Esophagus muscularis mucosa (tissue), 4 donors: ENCODE measurements at regions not wholly inside any gene's neighbourhood (a gene's known extent, or its start where the extent isn't known, plus 50 kb on each side); places are given as distances from the start of the nearest gene placed in this dataset.

Experiments
- DNase-seq: peaks from one replicate; pipeline ENCODE4 v3.0.0-alpha.2; 2017; ENCODE audit errors: extremely low spot score
- H3K27ac ChIP-seq, 4 donors: fragments of 200-600 bp; sonication (generic); replicated peaks in 1 of 4; 1 replicate in 3 of 4; 2 replicates in 1 of 4; pipeline ENCODE4 v1.5.1; 2016 to 2019; ENCODE audit warnings: mild to moderate bottlenecking in 1 of 4
- H3K27me3 ChIP-seq, 4 donors: fragments of 200-600 bp; sonication (generic); one replicate each; pipeline versions ENCODE4 v1.5.1 to v1.6.0; 2016 to 2019
- H3K36me3 ChIP-seq, 4 donors: fragments of 200-600 bp; sonication (generic); one replicate each; pipeline ENCODE4 v1.5.1; 2016 to 2019
- H3K4me1 ChIP-seq, 4 donors: fragments of 200-600 bp; sonication (generic); one replicate each; pipeline ENCODE4 v1.5.1; 2016 to 2019
- H3K4me3 ChIP-seq, 4 donors: fragments of 200-600 bp; sonication (generic); 1 replicate in 2 of 4; 2 replicates in 2 of 4; pipeline ENCODE4 v1.5.1; 2016 to 2019; ENCODE audit warnings: mild to moderate bottlenecking in 4 of 4, moderate library complexity in 1 of 4
- H3K9me3 ChIP-seq, 4 donors: fragments of 200-600 bp; sonication (generic); 1 replicate in 3 of 4; 2 replicates in 1 of 4; pipeline ENCODE4 v1.5.1; 2016 to 2019
- CTCF ChIP-seq, 3 experiments: fragments of 200-600 bp in 2 of 3; fragments of 450-650 bp in 1 of 3; sonication (generic) in 2 of 3; IDR thresholded peaks; one replicate each; pipeline ENCODE4 v1.5.1; 2017 to 2019; ENCODE audit warnings: antibody characterized with exemption in 3 of 3, mild to moderate bottlenecking in 2 of 3, moderate library complexity in 1 of 3
- EP300 ChIP-seq: sonication (generic); formaldehyde crosslinking; IDR thresholded peaks from one replicate; pipeline ENCODE4 v1.6.1; 2017; ENCODE audit warnings: antibody characterized with exemption
- POLR2A ChIP-seq: fragments of 450-650 bp; IDR thresholded peaks from one replicate; pipeline ENCODE4 v1.6.1; 2017; ENCODE audit warnings: antibody characterized with exemption, moderate library complexity, mild to moderate bottlenecking, low read depth
- POLR2AphosphoS5 ChIP-seq, 2 donors: sonication (generic); formaldehyde crosslinking; IDR thresholded peaks; one replicate each; pipeline ENCODE4 v1.6.1; 2017; ENCODE audit warnings: antibody characterized with exemption in 2 of 2
- WGBS: methylation state at CpG from one replicate; pipeline ENCODE4 v1.1.5; 2018; 5-methylcytosine and 5-hydroxymethylcytosine counted together
- intact Hi-C: fragments of 100-400 bp; cut with DNase I; formaldehyde crosslinking; loops from one replicate; pipeline ENCODE4 v1.15.1; 2023

GRCh38 chr3:126264952-126265351 is 84.6 kb upstream of the ALDH1L1 start:
- no peaks in the 10 kb centered on the region for H3K9me3 ChIP-seq
- H3K4me3 ChIP-seq = no peak overlapping the region
- intact Hi-C loops = no loop called here
- H3K27me3 ChIP-seq = no peaks in the 10 kb centered on the region
- H3K36me3 ChIP-seq = no peaks in the 10 kb centered on the region
- H3K27ac ChIP-seq = peak overlapping the region; percentile 90 to 97 (median 94)
- DNase-seq = no peak
- H3K4me1 ChIP-seq = peaks cover 45 to 75% (median 71%) of the 10 kb centered on the region in 4 donors
- WGBS = 72% methylated on average over 9 of the region's 12 CpGs
- TF ChIP-seq EP300 (no peak), POLR2AphosphoS5 (IDR thresholded peaks at IDR 0.05) (no peak), CTCF (IDR thresholded peaks at IDR 0.05) (no peak), POLR2A (no peak)

DNA sequence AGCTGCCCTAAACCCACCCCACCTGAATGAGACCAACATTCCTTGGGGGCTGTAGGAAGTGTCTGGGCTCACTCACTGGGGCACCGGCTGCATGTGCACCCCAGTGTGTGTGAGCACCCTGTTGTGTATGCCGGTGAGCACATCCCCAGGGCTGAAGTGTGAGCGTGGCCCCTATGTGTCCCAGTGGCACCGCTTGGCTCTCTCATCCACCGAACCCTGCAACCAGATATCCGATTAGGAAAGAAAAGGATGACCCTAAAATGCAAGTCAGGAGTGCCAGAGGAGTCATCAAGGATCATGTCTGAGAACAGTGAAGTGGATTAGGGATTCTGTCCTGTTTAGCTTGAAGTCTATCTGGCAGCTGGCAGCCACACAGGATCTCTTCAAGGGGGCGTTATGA is 84.0 kb upstream of the ALDH1L1 start:
- Histone ChIP-seq H3K4me1 (peaks cover 39 to 75% (median 71%) of the 10 kb centered on the region in 4 donors), H3K27me3 (no peaks in the 10 kb centered on the region), H3K4me3 (no peak overlapping the region), H3K27ac (peak overlapping the region; percentile 90 to 97 (median 94)), H3K36me3 (no peaks in the 10 kb centered on the region), H3K9me3 (no peaks in the 10 kb centered on the region)
- TF ChIP-seq POLR2AphosphoS5 (IDR thresholded peaks at IDR 0.05) (no peak), EP300 (no peak), POLR2A (no peak), CTCF (IDR thresholded peaks at IDR 0.05) (no peak)
- WGBS = 87% methylated on average over 4 of the region's 7 CpGs
- DNase-seq = no peak
- intact Hi-C loops = no loop called here

GRCh38 chr3:126263971-126264370 is 83.6 kb upstream of the ALDH1L1 start:
- Histone ChIP-seq H3K4me3 (no peak overlapping the region), H3K27ac (peak overlapping the region; percentile 90 to 97 (median 94)), H3K4me1 (peaks cover 35 to 73% (median 69%) of the 10 kb centered on the region in 4 donors), H3K36me3 (no peaks in the 10 kb centered on the region), H3K27me3 (no peaks in the 10 kb centered on the region), H3K9me3 (no peaks in the 10 kb centered on the region)
- intact Hi-C loops = no loop called here
- no peak for DNase-seq
- WGBS = 84% methylated on average over 2 of the region's 4 CpGs
- TF ChIP-seq POLR2AphosphoS5 (IDR thresholded peaks at IDR 0.05) (no peak), EP300 (no peak), CTCF (IDR thresholded peaks at IDR 0.05) (no peak), POLR2A (no peak)

DNA sequence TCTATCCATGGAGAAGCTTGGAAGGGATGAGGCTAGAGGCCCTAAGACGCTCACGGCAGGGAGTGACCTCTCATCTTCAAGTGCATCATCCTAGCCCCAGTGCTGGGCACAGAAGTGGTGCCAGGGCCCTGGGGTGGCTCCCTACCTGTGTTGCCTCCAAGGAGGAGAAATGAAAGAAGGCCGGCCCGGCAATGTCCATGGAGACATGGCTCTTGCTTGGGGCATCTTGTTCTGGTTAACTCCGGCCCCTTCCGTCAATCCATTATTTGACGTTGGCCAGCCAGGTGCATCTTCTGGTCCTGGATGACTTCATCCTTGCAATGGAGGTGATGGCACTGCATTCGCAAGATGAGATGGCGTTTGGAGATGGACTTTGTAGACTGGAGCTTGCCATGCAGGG is 83.2 kb upstream of the ALDH1L1 start:
- intact Hi-C loops = no loop called here
- Histone ChIP-seq H3K27me3 (no peaks in the 10 kb centered on the region), H3K27ac (peak overlapping the region in 1 of 4 donors; percentile 93), H3K36me3 (no peaks in the 10 kb centered on the region), H3K9me3 (no peaks in the 10 kb centered on the region), H3K4me3 (no peak overlapping the region), H3K4me1 (peaks cover 31 to 69% (median 65%) of the 10 kb centered on the region in 4 donors)
- 88% methylated on average over 8 of the region's 9 CpGs for WGBS
- TF ChIP-seq POLR2AphosphoS5 (IDR thresholded peaks at IDR 0.05) (no peak), POLR2A (no peak), EP300 (no peak), CTCF (IDR thresholded peaks at IDR 0.05) (no peak)
- DNase-seq = no peak

GRCh38 chr3:126262227-126262626 is 81.8 kb upstream of the ALDH1L1 start:
- peaks cover 20 to 55% (median 52%) of the 10 kb centered on the region in 4 donors for H3K4me1 ChIP-seq
- intact Hi-C loops = no loop called here

More at GRCh38 chr3:126262227-126262626, 81.8 kb upstream of the ALDH1L1 start:
- WGBS = 93% methylated on average over 3 of the region's 3 CpGs
- peak; percentile 53 for DNase-seq
- Histone ChIP-seq H3K4me3 (no peak overlapping the region), H3K27ac (peak overlapping the region in 1 of 4 donors; percentile 72), H3K36me3 (no peaks in the 10 kb centered on the region), H3K27me3 (no peaks in the 10 kb centered on the region), H3K9me3 (no peaks in the 10 kb centered on the region)
- no peak for TF ChIP-seq POLR2A
